COLO829 (cell line): ENCODE measurements at regions not wholly inside any gene's neighbourhood (a gene's known extent, or its start where the extent isn't known, plus 50 kb on each side); places are given as distances from the start of the nearest gene placed in this dataset.

Experiments used
- DNase-seq: peaks from one replicate; pipeline ENCODE4 v3.0.0; 2012; ENCODE audit warnings: low spot score

DNA sequence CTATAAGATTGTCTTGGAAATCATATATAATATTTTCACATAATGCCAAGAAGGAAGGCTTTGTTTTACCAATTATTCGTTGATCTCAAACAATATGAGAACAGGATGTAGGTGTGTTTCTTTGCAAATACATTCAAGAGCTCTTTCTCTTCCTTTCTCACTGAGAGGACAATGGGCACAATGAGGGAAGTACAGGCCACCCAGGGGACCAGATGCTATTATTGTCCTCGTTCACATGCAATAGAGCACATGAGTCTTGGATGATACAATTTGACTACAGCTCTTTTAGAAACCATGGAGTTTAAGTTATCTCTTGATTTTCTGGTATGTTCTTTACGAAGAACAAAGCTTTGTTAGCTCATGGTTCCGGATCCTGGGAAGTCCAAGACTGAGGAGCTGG is 323.7 kb upstream of the KLF6 start:
- no peak for DNase-seq

DNA sequence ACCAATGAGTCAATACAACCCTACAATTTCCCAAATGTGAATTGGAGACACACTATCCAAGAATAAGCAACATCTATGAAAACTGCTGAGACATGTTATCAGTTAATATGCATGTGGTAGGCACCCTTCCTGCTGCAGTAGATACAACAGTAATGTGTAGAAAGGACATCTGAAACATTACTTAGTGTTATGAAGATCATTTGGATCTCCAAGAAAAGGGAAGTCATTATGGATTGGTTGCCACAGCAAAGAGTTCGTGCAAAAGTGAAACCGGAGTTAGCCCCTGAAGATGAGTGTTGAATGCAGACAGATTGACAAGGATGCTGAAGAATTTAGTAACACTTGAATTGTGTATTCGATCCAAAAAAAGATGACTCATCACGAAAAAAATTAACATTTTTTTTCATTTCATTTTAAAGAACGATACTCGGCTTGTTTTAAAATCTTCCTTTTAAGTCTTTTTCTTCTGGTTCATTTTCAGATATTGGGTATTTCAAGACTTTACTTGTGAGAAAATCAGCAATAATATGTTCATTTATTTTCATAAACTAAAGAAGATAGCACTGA is 322.4 kb upstream of the KLF6 start:
- DNase-seq, result no peak

DNA sequence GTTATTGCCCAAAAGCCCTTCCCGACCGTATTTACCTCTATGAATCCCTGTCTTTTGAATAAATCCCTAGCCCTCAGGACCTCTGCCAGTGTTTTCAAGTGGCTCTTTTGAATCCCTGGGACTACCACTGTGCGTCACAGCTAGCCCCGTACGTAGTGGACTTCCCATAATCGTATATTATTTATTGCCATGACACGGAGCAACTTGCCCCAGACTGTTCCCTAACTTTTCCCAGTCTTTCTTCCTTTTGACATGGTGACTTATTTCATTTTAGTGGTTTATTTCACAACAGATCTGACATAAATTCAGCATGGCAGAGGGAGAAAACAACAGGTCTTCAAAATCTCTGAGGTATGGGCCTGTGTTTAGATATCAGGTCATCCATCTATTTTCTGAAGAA is 318.6 kb upstream of the KLF6 start:
- no peak for DNase-seq

DNA sequence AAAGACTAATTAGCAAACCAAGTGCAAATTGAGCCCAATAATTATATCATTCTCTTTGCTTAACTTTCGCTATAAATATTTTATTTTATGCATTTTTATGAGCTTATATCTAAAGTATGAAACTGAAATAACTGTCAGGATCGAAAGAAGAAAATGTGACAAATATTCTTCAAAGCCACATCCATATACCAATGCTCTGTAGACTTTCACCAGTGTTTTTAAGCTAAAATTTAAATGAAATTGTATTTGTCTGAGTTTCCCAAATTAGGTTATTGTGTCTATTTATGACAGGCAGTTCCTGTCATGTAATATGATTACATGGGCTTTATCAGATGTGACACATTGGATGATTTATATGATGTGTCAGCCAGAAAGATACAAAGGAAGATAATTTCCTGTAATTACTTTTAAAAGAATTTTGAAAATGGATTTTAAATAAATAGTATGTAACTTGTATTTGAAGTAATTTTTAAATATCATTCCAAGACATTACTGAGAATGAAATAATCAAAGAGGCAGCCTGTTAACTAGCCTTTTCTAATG is 317.9 kb upstream of the KLF6 start:
- DNase-seq, result no peak

DNA sequence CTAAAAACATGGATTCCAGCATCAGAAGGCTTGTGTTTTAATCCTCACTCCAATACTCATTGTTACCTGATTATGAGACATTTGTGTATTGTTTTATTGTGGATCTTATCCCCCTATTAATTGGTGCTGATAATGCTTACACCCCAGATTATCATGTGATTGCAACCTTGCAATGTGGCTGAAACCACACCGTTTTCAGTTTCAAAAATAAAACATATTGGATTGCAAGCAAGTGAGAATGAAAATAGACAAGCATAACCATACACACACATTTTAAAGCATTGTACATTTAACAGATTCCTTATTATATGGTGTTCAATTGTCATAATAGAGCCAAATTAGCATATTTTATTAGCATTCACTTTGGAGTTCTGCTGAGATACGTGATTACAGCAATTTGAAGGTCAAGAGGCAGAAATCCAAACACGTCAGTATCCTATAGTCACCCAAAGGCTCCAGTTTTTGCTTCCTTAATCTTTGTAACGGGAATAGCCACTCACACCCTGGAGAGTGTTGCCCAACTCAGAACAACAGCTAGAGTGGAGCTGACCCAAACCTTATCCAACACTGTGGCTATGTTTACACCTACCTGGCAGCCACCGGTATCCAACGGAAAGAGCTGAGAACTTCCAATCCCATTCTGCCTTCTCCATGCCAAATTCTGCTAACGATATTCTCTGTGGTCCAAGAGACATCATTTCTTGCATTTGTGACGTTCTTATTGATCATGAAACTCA is 317.1 kb upstream of the KLF6 start:
- DNase-seq, result no peak

DNA sequence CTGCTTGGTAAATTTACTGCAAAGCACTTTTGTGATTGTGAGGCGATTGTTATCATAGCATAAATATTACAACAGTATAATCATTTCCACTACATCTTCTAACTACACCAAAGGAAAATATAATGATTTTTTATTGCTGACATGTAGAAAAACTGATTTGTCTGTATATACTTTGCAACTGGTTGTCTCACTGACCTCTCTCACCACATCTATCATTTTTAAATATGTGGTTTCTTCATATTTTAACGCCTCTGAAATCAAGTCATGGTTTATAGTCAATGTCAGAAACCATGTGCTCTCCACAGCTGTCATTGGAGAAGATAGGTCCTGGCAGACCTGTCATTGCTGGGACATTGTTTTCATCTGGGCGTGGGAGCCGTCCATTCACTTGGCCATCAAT is 315.4 kb upstream of the KLF6 start:
- DNase-seq, result no peak

DNA sequence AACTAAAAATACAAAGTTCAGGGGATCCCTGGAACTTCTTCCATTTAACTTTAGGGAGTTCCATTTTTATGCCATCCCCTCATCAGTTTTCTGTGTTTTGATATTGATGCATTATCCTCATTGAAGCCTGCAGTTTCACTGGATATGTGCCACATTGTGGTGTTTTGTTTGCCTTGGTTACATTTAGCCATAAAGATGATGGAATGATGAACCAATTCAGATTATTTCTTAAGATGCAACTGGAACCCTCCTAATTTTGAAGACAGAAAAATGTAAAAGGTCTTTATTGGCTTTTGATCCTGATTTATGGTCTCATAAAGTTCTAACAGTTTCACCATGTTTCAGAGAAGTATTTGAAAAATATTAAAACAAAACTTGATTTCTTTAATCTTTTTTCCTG is 314.2 kb upstream of the KLF6 start:
- no peak for DNase-seq

DNA sequence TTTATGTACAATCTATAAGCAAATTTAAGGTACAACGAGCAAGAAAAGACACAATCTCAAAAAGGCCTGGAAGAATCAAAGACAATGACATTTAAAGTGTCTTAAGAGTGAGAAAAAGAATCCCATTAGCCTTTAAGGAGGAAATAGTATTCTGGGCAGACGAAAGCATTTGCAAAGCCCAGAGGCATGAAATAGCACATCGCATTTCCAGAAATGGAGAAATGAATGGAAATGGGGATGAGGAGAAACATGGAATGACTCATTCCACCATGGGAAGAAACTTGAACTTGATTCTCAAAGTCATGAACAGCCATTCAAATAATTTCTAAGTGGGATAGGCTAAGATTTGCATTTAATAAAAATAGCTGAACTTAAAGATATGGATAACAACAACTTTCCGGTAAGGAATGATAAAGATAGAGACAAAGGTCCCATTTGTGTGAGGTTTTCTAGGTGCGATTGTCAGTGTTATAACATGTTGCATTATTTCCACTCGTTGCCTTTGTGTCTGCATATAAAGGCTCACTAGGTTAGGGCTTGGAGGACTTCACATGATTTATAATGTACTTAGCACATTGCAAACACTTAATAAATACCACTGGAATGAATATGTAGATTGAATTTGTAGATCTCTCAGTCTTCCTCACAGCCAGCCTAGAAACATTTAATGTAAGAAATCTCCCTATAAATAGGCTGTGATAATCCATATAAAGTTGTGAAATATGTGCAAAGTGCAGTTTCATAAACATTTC is 310.3 kb upstream of the KLF6 start:
- DNase-seq, result no peak

DNA sequence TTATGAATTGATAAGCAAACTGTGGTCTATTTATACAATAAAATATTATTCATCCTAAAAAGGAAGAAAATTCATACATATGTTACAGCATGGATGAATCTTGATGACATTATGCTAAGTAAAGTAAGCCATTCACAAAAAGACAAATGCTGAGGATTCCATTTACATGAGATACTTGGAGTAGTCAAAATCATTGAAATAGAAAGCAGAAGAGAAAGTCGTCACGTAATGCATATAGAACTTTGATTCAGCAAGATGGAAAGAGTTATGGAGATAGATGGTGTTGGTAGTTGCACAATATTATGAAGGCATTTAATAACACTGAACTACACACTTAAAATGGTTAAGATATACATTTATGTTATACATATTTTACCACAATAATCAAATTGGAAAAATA is 309.7 kb upstream of the KLF6 start:
- no peak for DNase-seq

DNA sequence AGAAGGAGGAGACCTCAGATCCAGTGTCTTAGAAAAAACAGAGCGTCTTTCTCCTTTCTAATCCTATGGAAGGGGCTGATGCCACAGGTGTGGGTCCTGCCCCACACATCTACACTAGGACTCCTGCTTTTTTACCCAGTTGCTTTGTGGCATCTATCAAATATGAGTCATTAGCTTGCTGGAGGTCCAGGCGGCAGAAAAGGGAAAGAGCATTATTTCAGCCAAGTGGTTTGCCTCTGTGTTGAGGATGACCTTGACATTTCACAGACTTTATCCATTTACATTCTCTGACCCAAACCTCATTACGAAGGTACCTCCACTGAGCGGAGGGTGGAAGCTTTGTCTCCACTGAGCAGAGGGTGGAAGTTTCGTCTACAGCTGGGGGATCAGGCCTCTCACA is 308.4 kb upstream of the KLF6 start:
- no peak for DNase-seq

DNA sequence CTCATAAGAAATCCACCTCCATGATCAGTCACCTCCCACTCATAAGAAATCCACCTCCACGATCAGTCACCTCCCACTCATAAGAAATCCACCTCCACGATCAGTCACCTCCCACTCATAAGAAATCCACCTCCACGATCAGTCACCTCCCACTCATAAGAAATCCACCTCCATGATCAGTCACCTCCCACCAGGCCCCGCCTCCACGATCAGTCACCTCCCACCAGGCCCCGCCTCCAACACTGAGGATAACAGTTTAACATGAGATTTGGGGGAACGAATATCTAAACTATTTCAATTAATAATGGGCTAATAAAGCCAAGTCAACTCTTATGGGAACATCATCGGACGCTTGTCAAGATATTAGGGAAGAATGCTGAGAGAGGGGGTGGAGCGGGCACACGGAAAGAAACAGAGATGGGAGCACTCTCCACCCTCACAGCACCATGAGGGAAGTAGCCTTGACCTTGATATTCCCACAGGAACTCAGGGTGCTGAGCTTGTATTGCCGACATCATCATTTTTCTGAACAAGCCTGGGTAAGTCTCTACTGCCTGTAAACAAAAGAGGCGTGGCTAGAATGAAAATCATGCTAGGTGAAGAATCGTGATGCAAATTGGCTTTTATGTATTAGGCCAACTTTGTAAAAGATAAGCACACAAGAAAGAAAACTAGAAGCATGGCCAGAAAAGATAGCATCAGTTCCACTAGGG is 303.5 kb upstream of the KLF6 start:
- no peak for DNase-seq

DNA sequence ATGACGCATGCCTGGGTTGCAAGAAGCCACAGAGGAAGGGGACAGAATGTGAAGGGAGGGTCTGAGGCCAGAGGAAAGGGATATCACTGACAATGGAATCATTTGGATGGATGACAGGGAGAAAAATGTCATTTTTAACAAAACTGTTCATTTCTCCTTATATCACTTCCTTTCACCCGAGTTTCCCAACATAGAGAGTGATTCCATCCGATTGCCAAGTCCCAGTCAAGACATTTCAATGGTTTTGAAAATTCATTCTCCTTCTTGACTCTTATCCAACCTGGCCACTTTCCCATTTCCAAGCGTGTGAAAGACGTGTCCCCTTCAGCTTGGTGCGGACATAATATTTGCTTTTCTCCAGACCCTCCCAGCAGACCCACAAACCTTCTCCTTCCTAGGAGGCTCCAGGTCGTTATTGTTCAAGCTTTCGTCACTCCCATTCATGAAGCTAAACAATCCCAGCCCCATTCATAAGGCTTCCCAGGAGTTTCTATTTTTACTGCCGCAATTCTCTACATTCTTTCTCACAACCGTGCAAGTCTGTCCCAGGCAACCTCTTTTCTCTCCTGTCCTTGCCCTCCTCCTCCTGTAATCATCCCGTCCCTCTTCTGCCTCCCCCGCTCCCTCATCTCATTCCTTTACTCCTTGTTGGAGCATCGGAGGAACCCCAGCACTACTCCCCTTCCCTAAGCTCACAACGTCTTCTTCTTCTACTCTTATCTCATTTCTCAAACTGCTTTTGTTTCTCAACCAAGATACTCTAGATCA is 301.3 kb upstream of the KLF6 start:
- DNase-seq, result no peak

DNA sequence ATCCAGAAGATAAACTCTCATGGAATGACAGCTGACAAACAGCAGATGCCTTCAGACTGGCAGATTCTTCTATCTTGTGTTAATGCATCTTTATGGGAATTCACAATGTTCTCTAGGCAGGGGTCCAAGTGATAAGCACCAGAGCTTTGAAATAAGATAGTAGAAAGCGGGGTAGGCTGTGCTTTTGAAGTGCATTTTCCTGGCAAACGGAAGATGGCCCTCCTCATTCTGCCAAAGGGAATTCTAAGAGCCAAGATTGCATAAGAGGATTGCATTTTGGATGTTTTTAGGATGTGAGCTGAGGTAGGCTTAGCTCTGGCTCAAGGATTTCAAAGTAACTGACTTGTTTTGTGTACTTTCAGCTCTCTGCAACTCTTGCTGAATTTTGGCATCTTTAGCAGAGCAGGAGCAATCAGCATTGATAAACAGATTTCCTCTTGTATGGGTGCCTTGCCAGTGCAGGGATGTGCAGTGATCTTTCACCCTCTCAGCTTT is 298.5 kb upstream of the KLF6 start:
- no peak for DNase-seq

DNA sequence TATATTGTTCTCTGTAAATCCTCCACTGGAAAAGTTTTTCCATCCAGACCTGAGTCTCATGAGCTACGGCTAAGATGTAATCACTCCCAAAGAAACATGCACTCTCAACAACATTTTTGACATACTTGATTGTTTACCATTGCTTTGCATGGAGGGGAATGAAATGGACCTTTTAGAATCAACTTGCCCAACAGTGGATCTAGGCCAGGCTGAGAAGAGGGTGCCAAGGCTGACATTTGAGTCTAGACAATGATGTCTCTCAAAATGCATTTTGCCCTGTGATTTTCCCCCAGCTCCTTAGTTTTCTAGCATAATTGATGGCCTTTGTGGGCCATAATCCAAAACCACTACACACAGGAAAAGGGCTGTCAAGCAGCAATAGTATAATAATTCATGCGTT is 297.9 kb upstream of the KLF6 start:
- DNase-seq, result no peak

DNA sequence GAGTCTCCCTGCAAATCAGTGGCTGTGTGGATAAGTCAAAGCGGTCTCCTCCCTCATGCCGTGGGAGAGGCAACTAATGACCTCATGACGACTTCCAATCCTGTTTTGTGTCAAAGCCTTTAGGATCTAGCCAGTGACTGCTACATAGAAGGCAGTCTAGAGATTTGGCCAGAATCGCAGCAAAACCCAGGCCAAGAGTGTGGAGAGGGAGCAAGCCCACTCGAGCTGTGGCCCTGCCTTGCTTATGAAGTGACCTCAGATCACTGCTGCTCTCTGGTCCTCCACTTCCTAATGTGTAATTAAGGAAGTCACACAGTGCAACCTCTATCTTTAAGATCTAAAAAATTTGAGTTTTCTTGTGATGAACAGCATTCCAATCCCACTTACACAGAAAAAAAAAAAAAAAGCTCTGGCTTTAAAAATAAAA is 296.7 kb upstream of the KLF6 start:
- DNase-seq, result no peak

DNA sequence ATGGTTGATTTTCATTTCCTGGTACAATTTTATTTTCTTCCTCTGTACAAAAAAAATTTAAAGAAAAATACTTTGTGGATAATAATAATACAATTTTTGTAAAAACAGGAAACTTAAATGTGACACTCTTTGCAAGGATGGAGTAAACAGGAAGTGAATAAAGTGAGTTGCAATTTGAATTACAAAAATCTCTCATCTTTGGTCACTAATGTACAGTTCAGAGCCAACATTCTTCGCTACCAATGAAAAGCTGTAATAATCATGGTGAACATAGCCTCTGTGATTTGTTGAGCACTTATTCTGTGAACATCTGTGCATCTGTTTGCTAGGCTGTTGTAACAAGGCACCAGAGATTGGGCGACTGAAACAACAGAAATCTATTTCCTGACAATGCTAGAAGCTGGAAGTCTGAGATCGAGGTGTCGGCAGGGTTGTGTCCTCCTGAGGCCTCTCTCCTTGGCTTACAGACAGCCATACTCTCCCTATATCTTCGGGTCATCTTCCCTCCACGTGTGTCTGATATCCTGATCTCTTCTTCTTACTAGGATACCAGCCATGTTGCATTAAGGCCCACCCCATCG is 295.3 kb upstream of the KLF6 start:
- no peak for DNase-seq

DNA sequence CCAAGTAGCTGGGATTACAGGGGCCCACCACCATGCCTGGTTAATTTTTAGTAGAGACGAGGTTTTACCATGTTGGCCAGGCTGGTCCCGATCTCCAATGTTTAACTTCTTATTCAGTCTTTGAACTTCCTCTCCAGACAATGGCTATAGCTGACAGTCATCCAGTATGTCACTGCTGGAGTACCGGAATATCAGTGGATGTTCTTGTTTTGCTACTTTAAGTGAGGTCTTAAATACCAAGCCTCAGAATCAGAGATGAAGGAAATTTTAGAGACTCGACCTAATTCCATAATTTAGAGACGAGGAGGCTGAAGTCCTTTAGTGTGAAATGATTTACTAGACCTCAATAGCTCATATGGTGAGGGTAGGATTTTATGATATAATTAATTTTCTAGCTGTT is 294.8 kb upstream of the KLF6 start:
- no peak for DNase-seq

DNA sequence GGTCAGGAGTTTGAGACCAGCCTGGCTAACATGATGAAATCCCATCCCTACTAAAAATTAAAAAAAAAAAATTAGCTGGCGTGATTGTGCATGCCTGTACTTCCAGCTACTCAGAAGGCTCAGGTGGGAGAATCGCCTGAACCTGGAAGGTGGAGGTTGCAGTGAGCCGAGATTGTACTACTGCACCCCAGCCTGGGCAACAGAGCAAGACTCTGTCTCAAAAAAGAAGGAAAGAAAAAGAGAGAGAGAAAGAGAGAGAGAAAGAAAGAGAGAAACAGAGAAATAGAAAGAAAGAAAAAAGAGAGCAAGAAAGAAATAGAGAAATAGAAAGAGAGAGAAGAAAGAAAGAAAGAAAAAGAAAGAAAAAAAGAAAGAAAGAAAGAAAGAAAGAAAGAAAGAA is 292.8 kb upstream of the KLF6 start:
- no peak for DNase-seq

DNA sequence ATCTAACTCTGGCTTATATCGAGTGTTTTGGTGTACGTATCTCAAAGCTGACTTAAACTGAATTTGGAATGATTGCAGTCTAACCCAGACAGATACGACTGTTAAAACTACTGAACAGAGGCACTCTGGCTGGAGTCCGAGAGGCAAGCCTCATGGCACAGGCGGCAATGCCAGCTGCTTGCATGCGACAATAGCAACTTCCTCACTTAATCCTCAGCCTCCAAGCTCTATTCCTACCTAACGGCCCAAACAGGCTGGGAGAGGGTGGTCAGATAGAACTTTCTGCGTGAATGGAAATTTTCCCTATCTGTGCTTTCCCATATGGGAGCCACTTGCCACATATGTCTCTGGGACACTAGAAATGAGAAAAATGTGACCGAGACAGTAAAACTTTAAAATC is 292.0 kb upstream of the KLF6 start:
- no peak for DNase-seq

DNA sequence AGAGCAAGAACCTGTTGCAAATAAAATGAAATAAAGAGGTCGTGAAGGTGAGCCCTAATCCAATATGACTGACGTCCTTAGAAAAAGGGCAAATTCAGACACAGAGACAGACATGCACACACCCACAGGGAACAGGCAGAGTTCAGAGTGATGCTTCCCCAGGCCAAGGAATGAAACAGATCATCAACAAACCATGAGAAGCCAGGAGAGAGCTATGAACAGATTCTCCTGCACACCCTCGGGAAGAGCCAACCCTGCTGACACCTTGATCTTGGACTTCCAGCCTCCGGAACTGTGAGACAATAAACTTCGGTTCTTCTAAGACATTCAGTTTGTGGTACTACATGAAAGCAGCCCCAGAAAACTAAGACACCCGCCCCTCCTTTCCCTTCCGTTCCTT is 290.4 kb upstream of the KLF6 start:
- no peak for DNase-seq
